Activated T-helper 1 cell treated with anti-CD3 and anti-CD28 coated beads, Interleukin-12 subunit alpha, Interleukin-12 subunit beta, Interleukin-2, Interleukin-4 antibody, amounts not matched to agents 30 ng/mL and 10 ng/mL and 1 ng/mL, durations not matched to agents 14 hours and 24 hours and 36 hours (primary cell): ENCODE measurements at regions not wholly inside any gene's neighbourhood (a gene's known extent, or its start where the extent isn't known, plus 50 kb on each side); places are given as distances from the start of the nearest gene placed in this dataset.
"Not testable (repeated sequence)": the region's sequence is repeated elsewhere in the genome, so short reads cannot be mapped to it uniquely, and the experiment has no call there.

Source experiments
- DNase-seq: peaks from one replicate; pipeline ENCODE4 v3.0.0; 2021; ENCODE audit warnings: low spot score
- H3K27ac Mint-ChIP-seq: one replicate; pipeline ENCODE4 v1.8.0; 2021; ENCODE audit warnings: mild to moderate bottlenecking, mixed read lengths
- H3K27me3 Mint-ChIP-seq: one replicate; pipeline ENCODE4 v1.8.0; 2022; ENCODE audit warnings: mild to moderate bottlenecking, moderate library complexity, mixed read lengths; ENCODE audit not compliant: insufficient read depth
- H3K36me3 Mint-ChIP-seq: one replicate; pipeline ENCODE4 v1.8.0; 2021; ENCODE audit warnings: low read depth, mixed read lengths
- H3K4me1 Mint-ChIP-seq: one replicate; pipeline ENCODE4 v1.8.0; 2021; ENCODE audit warnings: low read depth, mixed read lengths
- H3K4me3 Mint-ChIP-seq: one replicate; pipeline ENCODE4 v1.8.0; 2021; ENCODE audit warnings: mild to moderate bottlenecking, moderate library complexity, mixed read lengths
- H3K9me3 Mint-ChIP-seq: one replicate; pipeline ENCODE4 v1.8.0; 2021; ENCODE audit warnings: mixed read lengths
- intact Hi-C: fragments of 100-400 bp; cut with micrococcal nuclease; formaldehyde crosslinking; loops from one replicate; pipeline ENCODE4 v1.15.1; 2024

- no peak overlapping the region for H3K4me3 Mint-ChIP-seq
- no peak for DNase-seq
- no peaks in the 10 kb centered on the region for H3K36me3 Mint-ChIP-seq
- H3K9me3 Mint-ChIP-seq: no peaks in the 10 kb centered on the region
- peaks cover 2% of the 10 kb centered on the region for H3K27me3 Mint-ChIP-seq
- H3K4me1 Mint-ChIP-seq: no peaks in the 10 kb centered on the region
- intact Hi-C loops: no loop called here
- no peak overlapping the region for H3K27ac Mint-ChIP-seq
Measured at GRCh38 chr17:34082404-34082803, 172.7 kb upstream of the CCL2 start.

DNA sequence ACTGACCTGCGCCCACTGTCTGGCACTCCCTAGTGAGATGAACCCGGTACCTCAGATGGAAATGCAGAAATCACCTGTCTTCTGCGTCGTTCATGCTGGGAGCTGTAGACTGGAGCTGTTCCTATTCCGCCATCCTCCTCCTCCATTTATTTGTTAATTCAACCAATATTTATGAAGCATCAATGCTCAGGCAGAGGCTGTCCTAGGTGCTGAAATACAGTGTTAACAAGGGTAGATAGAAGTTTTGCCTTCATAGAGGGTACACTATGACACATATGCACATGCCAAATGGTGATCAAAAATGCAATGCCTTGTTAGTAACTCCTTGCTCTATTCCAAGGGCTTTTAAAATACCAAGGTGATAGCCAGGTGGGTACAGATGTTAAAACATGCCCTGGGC lies 166.0 kb upstream of the CCL2 start:
- H3K36me3 Mint-ChIP-seq, DNase-seq, H3K4me3 Mint-ChIP-seq, H3K27ac Mint-ChIP-seq, H3K4me1 Mint-ChIP-seq, intact Hi-C loops, H3K9me3 Mint-ChIP-seq, H3K27me3 Mint-ChIP-seq: not testable (repeated sequence)

DNA sequence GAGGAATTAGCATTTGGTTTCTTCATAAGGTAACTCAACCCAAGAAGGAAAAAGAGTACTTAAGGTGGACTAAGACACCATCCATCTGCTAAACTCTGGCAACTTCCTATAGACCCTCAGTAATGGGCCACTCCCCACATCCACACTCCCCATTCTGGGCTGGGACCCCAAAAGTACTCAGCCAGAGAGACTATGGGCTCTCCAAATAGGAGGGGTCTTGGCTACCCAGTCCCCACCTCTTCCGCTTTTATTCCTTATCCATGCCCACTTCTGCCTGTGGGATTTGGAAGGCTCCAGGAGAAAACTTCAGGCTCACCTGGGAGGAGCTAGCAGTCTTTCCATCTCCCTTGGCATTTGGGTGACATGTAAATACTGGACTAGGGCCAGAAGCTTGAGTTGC lies 164.5 kb upstream of the CCL2 start:
- DNase-seq: no peak
- Mint-ChIP-seq H3K4me3 (no peak overlapping the region), H3K9me3 (no peaks in the 10 kb centered on the region), H3K27me3 (no peaks in the 10 kb centered on the region), H3K27ac (no peak overlapping the region), H3K36me3 (no peaks in the 10 kb centered on the region), H3K4me1 (no peaks in the 10 kb centered on the region)
- intact Hi-C loops: no loop called here

DNA sequence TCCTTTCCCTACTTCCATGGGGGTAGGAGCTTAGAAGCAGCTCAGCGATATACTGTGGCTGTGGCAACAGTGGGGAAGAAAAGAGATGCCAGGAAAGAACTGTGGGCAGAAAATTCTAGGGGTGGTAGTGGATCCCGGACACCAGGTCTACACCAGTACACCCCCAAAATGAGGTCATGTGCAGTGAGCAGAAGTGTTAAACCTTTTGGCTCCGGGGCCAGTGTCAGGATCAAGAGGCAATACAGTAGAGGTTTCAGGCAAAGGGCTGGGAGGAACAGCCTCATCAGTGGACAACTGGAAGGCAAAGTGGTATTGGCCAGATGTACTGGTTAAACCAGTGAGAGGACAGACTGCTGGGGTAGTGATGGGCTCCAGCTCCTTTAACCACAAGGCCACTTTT lies 163.1 kb upstream of the CCL2 start:
- no peaks in the 10 kb centered on the region for H3K36me3 Mint-ChIP-seq
- H3K9me3 Mint-ChIP-seq: no peaks in the 10 kb centered on the region
- H3K27ac Mint-ChIP-seq: no peak overlapping the region
- no peaks in the 10 kb centered on the region for H3K4me1 Mint-ChIP-seq
- DNase-seq: no peak
- intact Hi-C loops: no loop called here
- no peaks in the 10 kb centered on the region for H3K27me3 Mint-ChIP-seq
- H3K4me3 Mint-ChIP-seq: no peak overlapping the region

- intact Hi-C loops: no loop called here
- H3K36me3 Mint-ChIP-seq: no peaks in the 10 kb centered on the region
- no peak for DNase-seq
- no peaks in the 10 kb centered on the region for H3K27me3 Mint-ChIP-seq
- H3K27ac Mint-ChIP-seq: no peak overlapping the region
- no peaks in the 10 kb centered on the region for H3K9me3 Mint-ChIP-seq
- no peak overlapping the region for H3K4me3 Mint-ChIP-seq
- no peaks in the 10 kb centered on the region for H3K4me1 Mint-ChIP-seq
Measured at GRCh38 chr17:34095106-34095505, 160.0 kb upstream of the CCL2 start.

DNA sequence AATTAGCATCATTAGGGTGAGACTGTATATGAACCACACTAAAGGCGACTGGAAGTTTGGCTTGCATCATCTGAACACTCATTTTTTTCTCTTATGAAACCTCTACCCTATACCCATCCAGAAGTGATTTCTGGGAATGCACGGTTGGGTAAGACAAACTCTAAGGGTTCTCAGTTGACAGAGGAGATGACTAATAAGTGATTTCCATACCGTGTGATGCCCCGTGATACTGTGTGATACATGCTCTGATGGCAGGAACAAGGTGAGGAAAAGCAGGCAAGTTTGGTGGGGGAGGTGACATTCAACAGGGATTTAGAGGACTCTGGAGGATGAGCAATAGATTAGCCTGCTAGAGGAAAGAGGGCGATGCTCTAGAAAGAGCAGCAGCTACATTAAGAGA lies 156.4 kb upstream of the CCL2 start:
- H3K27ac Mint-ChIP-seq: no peak overlapping the region
- intact Hi-C loops: no loop called here
- H3K36me3 Mint-ChIP-seq: no peaks in the 10 kb centered on the region
- no peak for DNase-seq
- no peaks in the 10 kb centered on the region for H3K27me3 Mint-ChIP-seq
- H3K4me1 Mint-ChIP-seq: no peaks in the 10 kb centered on the region
- H3K4me3 Mint-ChIP-seq: no peak overlapping the region
- H3K9me3 Mint-ChIP-seq: no peaks in the 10 kb centered on the region

- H3K27ac Mint-ChIP-seq: no peak overlapping the region
Measured at GRCh38 chr17:34099859-34100515, 155.1 kb upstream of the CCL2 start.

GRCh38 chr17:34107019-34107418 lies 148.1 kb upstream of the CCL2 start:
- intact Hi-C loops: no loop called here
- Mint-ChIP-seq H3K36me3 (no peaks in the 10 kb centered on the region), H3K9me3 (no peaks in the 10 kb centered on the region)

More at GRCh38 chr17:34099859-34100515, 155.1 kb upstream of the CCL2 start:
- no peaks in the 10 kb centered on the region for H3K9me3 Mint-ChIP-seq
- H3K27me3 Mint-ChIP-seq: no peaks in the 10 kb centered on the region
- no peak overlapping the region for H3K4me3 Mint-ChIP-seq
- H3K36me3 Mint-ChIP-seq: no peaks in the 10 kb centered on the region
- H3K4me1 Mint-ChIP-seq: no peaks in the 10 kb centered on the region
- DNase-seq: no peak
- intact Hi-C loops: no loop called here

GRCh38 chr17:34110315-34110714 lies 144.8 kb upstream of the CCL2 start:
- intact Hi-C loops: no loop called here
- DNase-seq: no peak
- no peaks in the 10 kb centered on the region for H3K4me1 Mint-ChIP-seq

More at GRCh38 chr17:34107019-34107418, 148.1 kb upstream of the CCL2 start:
- H3K27me3 Mint-ChIP-seq: peaks cover 19% of the 10 kb centered on the region
- H3K4me1 Mint-ChIP-seq: no peaks in the 10 kb centered on the region
- no peak overlapping the region for H3K27ac Mint-ChIP-seq
- H3K4me3 Mint-ChIP-seq: no peak overlapping the region
- DNase-seq: no peak

DNA sequence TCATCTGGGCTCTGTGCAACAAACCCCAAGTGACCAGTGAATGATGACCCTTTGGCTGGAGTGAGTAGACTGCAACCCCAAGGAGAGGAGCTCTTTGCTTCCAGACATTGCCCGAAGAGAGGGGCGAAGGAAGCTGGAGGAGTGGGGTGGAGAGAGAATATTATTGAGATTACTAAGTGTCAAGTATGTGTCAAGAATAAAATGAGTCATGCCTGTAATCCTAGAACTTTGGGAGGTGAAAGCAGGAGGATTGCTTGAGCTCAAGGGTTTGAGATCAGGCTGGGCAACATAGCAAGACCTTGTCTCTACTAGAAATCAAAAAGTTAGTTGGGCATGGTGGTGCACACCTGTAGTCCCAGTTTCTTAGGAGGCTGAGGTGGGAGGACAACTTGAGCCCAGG lies 142.0 kb upstream of the CCL2 start:
- DNase-seq: no peak
- no peaks in the 10 kb centered on the region for H3K4me1 Mint-ChIP-seq
- H3K27me3 Mint-ChIP-seq: peaks cover 7% of the 10 kb centered on the region
- H3K27ac Mint-ChIP-seq: no peak overlapping the region
- no peak overlapping the region for H3K4me3 Mint-ChIP-seq
- intact Hi-C loops: no loop called here
- no peaks in the 10 kb centered on the region for H3K9me3 Mint-ChIP-seq
- no peaks in the 10 kb centered on the region for H3K36me3 Mint-ChIP-seq

More at GRCh38 chr17:34110315-34110714, 144.8 kb upstream of the CCL2 start:
- no peak overlapping the region for H3K27ac Mint-ChIP-seq
- peaks cover 18% of the 10 kb centered on the region for H3K27me3 Mint-ChIP-seq
- H3K9me3 Mint-ChIP-seq: no peaks in the 10 kb centered on the region
- no peaks in the 10 kb centered on the region for H3K36me3 Mint-ChIP-seq
- no peak overlapping the region for H3K4me3 Mint-ChIP-seq

- H3K4me3 Mint-ChIP-seq: no peak overlapping the region
- DNase-seq: no peak
- no peaks in the 10 kb centered on the region for H3K4me1 Mint-ChIP-seq
- intact Hi-C loops: no loop called here
- peaks cover 4% of the 10 kb centered on the region for H3K27me3 Mint-ChIP-seq
- H3K36me3 Mint-ChIP-seq: no peaks in the 10 kb centered on the region
- no peak overlapping the region for H3K27ac Mint-ChIP-seq
- H3K9me3 Mint-ChIP-seq: no peaks in the 10 kb centered on the region
Measured at GRCh38 chr17:34114174-34114573, 140.9 kb upstream of the CCL2 start.

- Mint-ChIP-seq H3K36me3 (no peaks in the 10 kb centered on the region), H3K27me3 (peaks cover 3% of the 10 kb centered on the region), H3K27ac (no peak overlapping the region), H3K4me1 (no peaks in the 10 kb centered on the region), H3K9me3 (no peaks in the 10 kb centered on the region), H3K4me3 (no peak overlapping the region)
- no peak for DNase-seq
- intact Hi-C loops: no loop called here
Measured at GRCh38 chr17:34116306-34116705, 138.8 kb upstream of the CCL2 start.

DNA sequence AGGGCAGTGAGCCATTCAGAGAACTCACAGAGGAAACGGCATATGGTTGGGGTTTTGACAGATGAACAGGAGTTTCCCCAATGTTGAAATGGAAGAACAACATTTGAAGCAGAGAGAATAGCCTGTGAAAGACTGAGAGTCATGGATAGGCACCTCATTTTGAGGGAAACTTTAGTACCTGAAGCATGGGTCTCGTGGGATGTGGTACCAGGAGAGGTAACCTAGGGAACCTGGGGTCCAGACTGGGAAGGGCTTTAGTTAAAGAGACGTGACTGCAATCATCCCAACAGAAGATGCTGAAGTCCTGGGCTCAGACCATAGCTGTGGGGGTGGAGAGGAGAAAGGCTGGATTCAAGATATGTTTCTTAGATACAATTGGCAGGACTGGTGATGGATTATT lies 137.8 kb upstream of the CCL2 start:
- no peaks in the 10 kb centered on the region for H3K36me3 Mint-ChIP-seq
- no peaks in the 10 kb centered on the region for H3K4me1 Mint-ChIP-seq
- no peak overlapping the region for H3K4me3 Mint-ChIP-seq
- intact Hi-C loops: no loop called here
- H3K9me3 Mint-ChIP-seq: no peaks in the 10 kb centered on the region
- DNase-seq: no peak
- peaks cover 3% of the 10 kb centered on the region for H3K27me3 Mint-ChIP-seq
- H3K27ac Mint-ChIP-seq: no peak overlapping the region

DNA sequence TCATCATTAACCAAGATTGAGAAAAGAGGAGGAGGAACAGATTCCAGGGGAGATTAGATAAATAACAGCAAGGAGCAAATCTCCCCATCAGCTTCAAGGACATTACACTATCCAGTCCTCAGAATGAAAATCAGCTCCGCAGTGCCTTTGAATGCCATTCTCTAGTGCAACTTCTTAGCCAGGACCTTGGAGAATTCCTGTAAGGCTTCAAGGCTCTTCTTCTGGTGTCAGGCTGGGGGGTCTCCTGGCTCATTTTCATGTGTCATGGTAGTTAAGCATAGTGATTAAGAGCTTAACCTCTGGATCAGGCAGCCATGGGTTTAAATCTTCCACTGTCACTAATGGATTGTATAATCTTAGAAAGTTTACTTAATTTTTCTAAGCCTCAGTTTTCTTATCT lies 137.3 kb upstream of the CCL2 start:
- no peaks in the 10 kb centered on the region for H3K9me3 Mint-ChIP-seq
- H3K27me3 Mint-ChIP-seq: peaks cover 3% of the 10 kb centered on the region
- no peak overlapping the region for H3K4me3 Mint-ChIP-seq
- intact Hi-C loops: no loop called here
- H3K4me1 Mint-ChIP-seq: no peaks in the 10 kb centered on the region
- DNase-seq: no peak
- H3K36me3 Mint-ChIP-seq: no peaks in the 10 kb centered on the region
- no peak overlapping the region for H3K27ac Mint-ChIP-seq
